ENCODE measurements at regions not wholly inside any gene's neighbourhood (a gene's known extent, or its start where the extent isn't known, plus 50 kb on each side); places are given as distances from the start of the nearest gene placed in this dataset.

GRCh38 chr2:194870974-194871535 is 786.0 kb upstream of the SLC39A10 start:
- no peaks in the 10 kb centered on the region for H3F3A ChIP-seq (ENCODE audit: low read length, unreplicated experiment)
- H3K9me3 ChIP-seq (ENCODE audit: low read length) = no peaks in the 10 kb centered on the region
- H3K4me1 ChIP-seq (ENCODE audit: insufficient read depth, low read length) = no peaks in the 10 kb centered on the region
- H3K36me3 ChIP-seq (ENCODE audit: low read depth, low read length) = no peaks in the 10 kb centered on the region
- CTCF ChIA-PET = interaction anchor here (0.7 kb wide), 1 partner anchor 321 kb away, joined by 3 read pairs; no protein-coding TSS in a partner anchor
- no peaks in the 10 kb centered on the region for H4K20me1 ChIP-seq (ENCODE audit: low read length)
- no peaks in the 10 kb centered on the region for H3K79me2 ChIP-seq (ENCODE audit: low read length)
- H3K9me2 ChIP-seq (replicated peaks; ENCODE audit: low read length) = no peaks in the 10 kb centered on the region
- intact Hi-C loops (cut with micrococcal nuclease) = no loop called here
- no peak overlapping the region for H2AFZ ChIP-seq (ENCODE audit: low read length)
- no TSS peak for BruUV-seq (replicated peaks)
- POLR2A ChIA-PET (ENCODE audit: unreplicated experiment) = no interaction called here
- no peak overlapping the region for H3K9ac ChIP-seq (ENCODE audit: low read length)
- TF ChIP-seq CTCF (conservative IDR thresholded peaks at IDR 0.05; ENCODE audit: low read depth, low read length) (no peak), EZH2 (IDR thresholded peaks at IDR 0.05; ENCODE audit: low read length, unreplicated experiment) (no peak), EZH2phosphoT487 (IDR thresholded peaks at IDR 0.05; ENCODE audit: borderline replicate concordance, low read length) (no peak)
- no peaks in the 10 kb centered on the region for H3K27me3 ChIP-seq (ENCODE audit: low read length)
- H3K27ac ChIP-seq (ENCODE audit: low read length) = no peak overlapping the region
- no peak overlapping the region for H3K4me3 ChIP-seq (ENCODE audit: low read length)
- DNase-seq (no peak), ATAC-seq (no peak)
- H3K4me2 ChIP-seq (ENCODE audit: low read length) = no peak overlapping the region

- H3K79me2 ChIP-seq (ENCODE audit: low read length) = no peaks in the 10 kb centered on the region
- no peaks in the 10 kb centered on the region for H3K4me1 ChIP-seq (ENCODE audit: insufficient read depth, low read length)
- H3K27me3 ChIP-seq (ENCODE audit: low read length) = no peaks in the 10 kb centered on the region
- peak; percentile 81 for ATAC-seq
- DNase-seq = peak; percentile 44
- no peaks in the 10 kb centered on the region for H3K9me2 ChIP-seq (replicated peaks; ENCODE audit: low read length)
- H3K9me3 ChIP-seq (ENCODE audit: low read length) = no peaks in the 10 kb centered on the region
- CTCF ChIA-PET = interaction anchor here (0.6 to 1.0 kb wide), 3 partner anchors 57 to 444 kb away, joined by 3 read pairs; no protein-coding TSS in a partner anchor
- TF ChIP-seq EZH2phosphoT487 (IDR thresholded peaks at IDR 0.05; ENCODE audit: borderline replicate concordance, low read length) = no peak
- peak; percentile 64 for TF ChIP-seq CTCF (conservative IDR thresholded peaks at IDR 0.05; ENCODE audit: low read depth, low read length)
- BruUV-seq (replicated peaks) = no TSS peak
- no peaks in the 10 kb centered on the region for H3K36me3 ChIP-seq (ENCODE audit: low read depth, low read length)
- H3K9ac ChIP-seq (ENCODE audit: low read length) = no peak overlapping the region
- POLR2A ChIA-PET (ENCODE audit: unreplicated experiment) = no interaction called here
- H3K27ac ChIP-seq (ENCODE audit: low read length) = no peak overlapping the region
- H3K4me3 ChIP-seq (ENCODE audit: low read length) = no peak overlapping the region
- H3K4me2 ChIP-seq (ENCODE audit: low read length) = no peak overlapping the region
- H2AFZ ChIP-seq (ENCODE audit: low read length) = peak overlapping the region; percentile 64; the same call in 1 of the 2 replicates
- no peaks in the 10 kb centered on the region for H3F3A ChIP-seq (ENCODE audit: low read length, unreplicated experiment)
- intact Hi-C loops (cut with micrococcal nuclease) = loop anchor here (1.0 to 5.0 kb wide), 3 partner anchors 321 to 700 kb away; no protein-coding TSS in a partner anchor
- H4K20me1 ChIP-seq (ENCODE audit: low read length) = no peaks in the 10 kb centered on the region
These were observed 789.7 kb upstream of the SLC39A10 start for GRCh38 chr2:194867328-194867727.

- no peaks in the 10 kb centered on the region for H3K36me3 ChIP-seq (ENCODE audit: low read depth, low read length)
- TF ChIP-seq EZH2 (IDR thresholded peaks at IDR 0.05; ENCODE audit: low read length, unreplicated experiment) = no peak
- TF ChIP-seq EZH2phosphoT487 (IDR thresholded peaks at IDR 0.05; ENCODE audit: borderline replicate concordance, low read length) = no peak
- TF ChIP-seq CTCF (conservative IDR thresholded peaks at IDR 0.05; ENCODE audit: low read depth, low read length) = no peak
- H3K9me3 ChIP-seq (ENCODE audit: low read length) = no peaks in the 10 kb centered on the region
- no peaks in the 10 kb centered on the region for H3F3A ChIP-seq (ENCODE audit: low read length, unreplicated experiment)
- DNase-seq (no peak), ATAC-seq (no peak)
- ChIA-PET CTCF (no interaction called here), POLR2A (ENCODE audit: unreplicated experiment) (no interaction called here)
- H3K4me2 ChIP-seq (ENCODE audit: low read length) = no peak overlapping the region
- no peak overlapping the region for H3K27ac ChIP-seq (ENCODE audit: low read length)
- no peaks in the 10 kb centered on the region for H3K79me2 ChIP-seq (ENCODE audit: low read length)
- BruUV-seq (replicated peaks) = no TSS peak
- no peaks in the 10 kb centered on the region for H3K27me3 ChIP-seq (ENCODE audit: low read length)
- no peaks in the 10 kb centered on the region for H3K9me2 ChIP-seq (replicated peaks; ENCODE audit: low read length)
- intact Hi-C loops (cut with micrococcal nuclease) = no loop called here
- H3K4me3 ChIP-seq (ENCODE audit: low read length) = no peak overlapping the region
- no peaks in the 10 kb centered on the region for H4K20me1 ChIP-seq (ENCODE audit: low read length)
- H3K9ac ChIP-seq (ENCODE audit: low read length) = no peak overlapping the region
- H2AFZ ChIP-seq (ENCODE audit: low read length) = no peak overlapping the region
- H3K4me1 ChIP-seq (ENCODE audit: insufficient read depth, low read length) = no peaks in the 10 kb centered on the region
These were observed 802.1 kb upstream of the SLC39A10 start for GRCh38 chr2:194854941-194855340.
